ENCODE measurements at regions not wholly inside any gene's neighbourhood (a gene's known extent, or its start where the extent isn't known, plus 50 kb on each side); places are given as distances from the start of the nearest gene placed in this dataset.
"Not testable (repeated sequence)": the region's sequence is repeated elsewhere in the genome, so short reads cannot be mapped to it uniquely, and the experiment has no call there.

DNA sequence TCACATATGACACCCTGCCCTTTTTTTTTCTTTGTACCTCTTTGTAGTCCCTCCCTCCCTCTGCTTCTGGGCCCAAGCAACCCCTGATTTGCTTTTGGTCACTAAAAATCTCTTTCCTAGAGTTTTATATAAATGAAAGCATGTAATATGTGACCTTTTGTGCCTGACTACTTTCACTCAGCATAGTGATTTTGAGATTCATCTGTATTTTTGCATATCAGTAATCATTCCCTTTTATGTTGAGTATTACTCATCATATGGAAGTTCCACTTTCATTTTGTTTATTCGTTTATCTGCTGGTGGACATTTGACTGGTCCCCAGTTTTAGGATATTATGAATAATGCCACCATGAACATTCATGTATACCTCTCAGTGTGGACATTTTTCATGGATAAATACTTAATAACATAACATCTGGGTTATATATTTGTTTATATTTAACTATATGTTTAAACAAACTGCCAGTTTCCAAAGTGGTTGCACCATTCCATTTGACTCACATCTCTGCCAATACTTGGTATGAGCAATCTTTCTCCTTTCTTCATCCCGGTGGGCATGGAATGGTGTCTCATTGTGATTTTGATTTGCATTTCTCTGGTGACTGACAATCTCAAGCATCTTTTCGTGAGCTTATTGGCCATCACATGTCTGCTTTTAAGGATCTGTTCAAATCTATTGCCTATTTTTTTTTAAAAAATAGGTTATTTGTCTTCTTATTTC lies 115.7 kb upstream of the S1PR3 start:
- H3K4me3 Mint-ChIP-seq (ENCODE audit: low read depth) = no peak overlapping the region

DNA sequence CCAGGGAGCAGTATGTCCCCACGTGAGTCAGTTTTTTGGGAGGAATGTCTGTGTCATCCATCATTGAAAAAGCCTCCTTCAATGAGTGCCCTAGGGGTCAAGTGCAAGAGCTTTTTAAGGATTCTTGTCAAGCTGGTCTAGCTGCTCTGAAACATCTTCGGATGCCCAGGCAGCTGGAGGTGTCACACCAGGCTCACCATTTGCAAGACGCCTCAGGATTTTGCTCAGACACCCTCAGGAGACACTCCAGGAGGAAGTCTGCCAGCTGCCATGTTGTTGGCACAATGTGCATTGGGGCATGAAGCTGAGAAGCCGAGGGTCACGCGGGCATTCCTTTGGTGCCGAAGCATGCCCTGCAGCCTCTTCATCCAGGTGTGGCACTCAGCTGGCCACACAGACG lies 111.1 kb upstream of the S1PR3 start:
- Mint-ChIP-seq H3K27ac (no peak overlapping the region), H3K27me3 (ENCODE audit: low read depth) (peaks cover 23% of the 10 kb centered on the region), H3K4me3 (ENCODE audit: low read depth) (no peak overlapping the region), H3K9me3 (no peaks in the 10 kb centered on the region), H3K4me1 (ENCODE audit: low read depth) (peaks cover 7% of the 10 kb centered on the region), H3K36me3 (ENCODE audit: low read depth) (no peaks in the 10 kb centered on the region)
- no peak for DNase-seq (ENCODE audit: low spot score)
- intact Hi-C loops (cut with micrococcal nuclease) = no loop called here

More for the DNA sequence above, 115.7 kb upstream of the S1PR3 start:
- intact Hi-C loops (cut with micrococcal nuclease) = no loop called here
- DNase-seq (ENCODE audit: low spot score) = no peak
- H3K9me3 Mint-ChIP-seq = no peaks in the 10 kb centered on the region
- H3K4me1 Mint-ChIP-seq (ENCODE audit: low read depth) = peaks cover 4% of the 10 kb centered on the region
- no peaks in the 10 kb centered on the region for H3K36me3 Mint-ChIP-seq (ENCODE audit: low read depth)
- H3K27me3 Mint-ChIP-seq (ENCODE audit: low read depth) = peaks cover 18% of the 10 kb centered on the region
- H3K27ac Mint-ChIP-seq = no peak overlapping the region

DNA sequence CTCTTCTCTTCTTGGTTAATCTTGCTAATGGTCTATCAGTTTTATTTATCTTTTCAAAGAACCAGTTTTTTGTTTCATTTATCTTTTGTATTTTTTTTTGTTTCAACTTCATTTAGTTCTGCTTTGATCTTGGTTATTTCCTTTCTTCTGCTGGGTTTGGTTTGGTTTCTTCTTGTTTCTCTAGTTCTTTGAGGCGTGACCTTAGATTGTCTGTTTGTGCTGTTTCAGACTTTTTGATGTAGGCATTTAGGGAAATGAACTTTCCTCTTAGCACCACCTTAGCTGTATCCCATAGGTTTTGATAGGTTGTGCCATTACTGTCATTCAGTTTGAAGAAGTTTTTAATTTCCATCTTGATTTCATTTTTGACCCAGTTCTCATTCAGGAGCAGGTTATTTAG lies 107.0 kb upstream of the S1PR3 start:
- H3K4me3 Mint-ChIP-seq (ENCODE audit: low read depth); intact Hi-C loops (cut with micrococcal nuclease); DNase-seq (ENCODE audit: low spot score): not testable (repeated sequence)

DNA sequence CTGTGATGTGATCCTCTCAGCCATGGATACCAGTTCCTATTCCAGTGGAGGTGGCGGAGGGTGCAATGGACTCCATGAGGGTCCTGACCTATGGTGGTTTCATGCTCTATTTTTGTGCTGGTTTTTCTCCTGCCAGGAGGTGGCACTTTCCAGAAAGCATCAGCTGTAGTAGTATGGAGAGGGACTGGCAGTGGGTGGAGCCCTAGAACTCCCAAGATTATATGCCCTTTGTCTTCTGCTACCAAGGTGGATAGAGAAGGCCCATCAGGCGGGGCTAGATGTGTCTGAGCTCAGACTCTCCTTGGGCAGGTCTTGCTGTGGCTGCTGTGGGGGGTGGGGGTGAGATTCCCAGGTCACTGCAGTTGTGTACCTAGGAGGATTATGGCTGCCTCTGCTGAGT lies 104.5 kb upstream of the S1PR3 start:
- H3K27ac Mint-ChIP-seq; H3K9me3 Mint-ChIP-seq; H3K4me1 Mint-ChIP-seq (ENCODE audit: low read depth); H3K4me3 Mint-ChIP-seq (ENCODE audit: low read depth); DNase-seq (ENCODE audit: low spot score); intact Hi-C loops (cut with micrococcal nuclease); H3K36me3 Mint-ChIP-seq (ENCODE audit: low read depth): not testable (repeated sequence)
- peaks cover 30% of the 10 kb centered on the region for H3K27me3 Mint-ChIP-seq (ENCODE audit: low read depth)

More for the DNA sequence above, 107.0 kb upstream of the S1PR3 start:
- H3K27ac Mint-ChIP-seq; H3K4me1 Mint-ChIP-seq (ENCODE audit: low read depth); H3K9me3 Mint-ChIP-seq; H3K36me3 Mint-ChIP-seq (ENCODE audit: low read depth): not testable (repeated sequence)
- peaks cover 26% of the 10 kb centered on the region for H3K27me3 Mint-ChIP-seq (ENCODE audit: low read depth)

DNA sequence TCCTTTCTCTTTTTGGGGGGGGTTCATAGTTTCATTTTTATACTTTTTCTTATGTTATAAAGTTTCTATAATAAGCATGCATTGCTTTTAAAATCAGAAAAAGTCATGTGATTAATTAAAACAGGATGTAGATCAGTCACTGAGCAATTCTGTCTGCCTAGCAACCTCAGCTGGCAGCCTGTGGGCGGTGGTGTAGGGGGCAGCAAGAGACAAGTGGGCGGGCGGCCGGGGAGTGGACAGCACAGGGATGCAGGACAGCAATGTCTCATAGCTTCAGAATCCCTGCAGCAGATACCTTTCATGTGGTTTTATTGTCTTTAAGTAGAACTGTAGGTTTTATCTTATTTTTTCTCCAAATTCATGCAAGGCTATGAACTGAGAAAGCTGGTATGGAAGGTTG lies 101.9 kb upstream of the S1PR3 start:
- Mint-ChIP-seq H3K36me3 (ENCODE audit: low read depth) (no peaks in the 10 kb centered on the region), H3K9me3 (no peaks in the 10 kb centered on the region), H3K27me3 (ENCODE audit: low read depth) (peaks cover 27% of the 10 kb centered on the region), H3K27ac (no peak overlapping the region), H3K4me1 (ENCODE audit: low read depth) (peaks cover 5% of the 10 kb centered on the region), H3K4me3 (ENCODE audit: low read depth) (no peak overlapping the region)
- DNase-seq (ENCODE audit: low spot score) = no peak
- intact Hi-C loops (cut with micrococcal nuclease) = no loop called here

DNA sequence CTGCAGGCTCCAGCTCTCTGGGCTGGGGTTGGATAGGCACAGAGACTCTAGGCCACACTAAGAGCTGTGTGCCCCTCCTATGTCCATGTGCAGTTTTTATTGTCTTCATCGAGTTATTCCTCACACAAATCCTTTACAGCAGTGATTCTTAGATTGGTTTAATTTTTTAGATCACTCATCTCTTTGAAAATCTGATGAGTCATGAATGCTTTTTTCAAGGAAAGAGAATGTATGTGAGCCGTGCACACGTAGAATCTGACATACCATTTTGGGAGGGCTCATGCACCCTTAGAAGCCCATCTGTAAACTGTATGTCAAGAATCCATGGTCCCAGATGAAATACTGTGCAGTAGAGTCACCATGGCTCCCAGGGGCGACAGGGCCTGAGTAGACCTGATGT lies 100.7 kb upstream of the S1PR3 start:
- Mint-ChIP-seq H3K27me3 (ENCODE audit: low read depth) (peaks cover 26% of the 10 kb centered on the region), H3K4me1 (ENCODE audit: low read depth) (peaks cover 4% of the 10 kb centered on the region), H3K9me3 (no peaks in the 10 kb centered on the region), H3K27ac (no peak overlapping the region), H3K36me3 (ENCODE audit: low read depth) (no peaks in the 10 kb centered on the region), H3K4me3 (ENCODE audit: low read depth) (no peak overlapping the region)
- intact Hi-C loops (cut with micrococcal nuclease) = no loop called here
- DNase-seq (ENCODE audit: low spot score) = no peak

DNA sequence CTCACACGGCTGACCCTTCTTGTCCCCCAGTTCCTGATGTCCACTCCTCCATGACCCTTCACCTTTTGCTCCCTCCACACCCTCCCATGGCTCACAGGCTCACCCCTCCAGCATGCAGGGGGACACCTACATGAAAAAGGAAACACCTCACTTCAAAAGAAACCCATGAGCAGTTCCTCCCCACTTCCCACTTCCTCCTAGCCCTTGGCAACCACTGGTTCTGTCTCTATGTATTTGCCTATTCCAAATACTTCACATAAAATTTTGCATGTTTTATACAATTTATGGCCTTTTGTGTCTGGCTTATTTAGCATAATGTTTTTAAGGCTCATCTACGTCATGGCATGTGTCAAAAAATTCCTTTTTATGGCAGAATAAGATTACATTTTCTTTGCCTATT lies 100.2 kb upstream of the S1PR3 start:
- Mint-ChIP-seq H3K27me3 (ENCODE audit: low read depth) (peaks cover 24% of the 10 kb centered on the region), H3K4me1 (ENCODE audit: low read depth) (peaks cover 4% of the 10 kb centered on the region), H3K9me3 (no peaks in the 10 kb centered on the region), H3K27ac (no peak overlapping the region), H3K36me3 (ENCODE audit: low read depth) (no peaks in the 10 kb centered on the region), H3K4me3 (ENCODE audit: low read depth) (no peak overlapping the region)
- intact Hi-C loops (cut with micrococcal nuclease) = no loop called here
- no peak for DNase-seq (ENCODE audit: low spot score)

DNA sequence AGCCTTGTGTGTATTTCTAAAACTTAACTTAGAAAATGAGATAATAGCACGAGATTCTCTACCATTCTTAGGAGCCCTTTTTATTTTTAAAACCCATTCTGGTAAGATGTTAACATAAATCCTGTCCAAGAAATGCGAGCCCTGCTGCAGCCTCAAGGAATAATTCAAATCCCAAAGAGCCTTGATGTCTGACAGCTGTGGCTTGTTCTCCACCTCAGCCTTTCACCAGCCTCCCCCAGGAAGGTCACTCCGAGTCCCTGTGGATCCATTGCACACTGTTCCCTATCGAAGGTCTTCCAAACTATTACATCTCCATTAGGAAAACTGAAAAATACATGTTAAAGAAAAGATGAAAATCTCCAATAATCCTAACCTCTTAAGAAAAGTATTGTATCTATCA lies 98.5 kb upstream of the S1PR3 start:
- intact Hi-C loops (cut with micrococcal nuclease) = no loop called here
- H3K9me3 Mint-ChIP-seq = no peaks in the 10 kb centered on the region
- H3K36me3 Mint-ChIP-seq (ENCODE audit: low read depth) = no peaks in the 10 kb centered on the region

DNA sequence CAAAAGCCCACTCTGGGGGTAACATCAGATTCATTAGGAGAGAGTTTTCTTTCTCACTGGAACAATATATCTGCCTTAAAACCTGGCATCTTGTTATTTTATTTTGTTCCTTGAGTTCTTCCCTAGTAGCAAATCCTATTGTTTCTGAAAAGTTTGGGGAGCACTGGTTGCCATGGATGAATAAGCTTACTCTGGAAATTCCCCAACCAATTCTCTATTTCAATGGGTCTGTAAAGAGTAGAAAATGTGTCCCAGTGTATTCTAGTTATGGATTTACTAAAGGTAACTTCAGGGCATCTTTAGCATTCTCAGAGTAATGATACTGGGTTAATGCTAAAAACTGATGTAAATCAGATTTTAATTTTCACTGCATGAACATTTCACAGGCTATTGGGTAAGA lies 94.2 kb upstream of the S1PR3 start:
- intact Hi-C loops (cut with micrococcal nuclease) = no loop called here
- Mint-ChIP-seq H3K27me3 (ENCODE audit: low read depth) (peaks cover 52% of the 10 kb centered on the region), H3K9me3 (no peaks in the 10 kb centered on the region), H3K27ac (no peak overlapping the region), H3K4me1 (ENCODE audit: low read depth) (no peaks in the 10 kb centered on the region), H3K4me3 (ENCODE audit: low read depth) (no peak overlapping the region), H3K36me3 (ENCODE audit: low read depth) (no peaks in the 10 kb centered on the region)
- DNase-seq (ENCODE audit: low spot score) = no peak

More for the DNA sequence above, 98.5 kb upstream of the S1PR3 start:
- DNase-seq (ENCODE audit: low spot score) = no peak
- Mint-ChIP-seq H3K4me1 (ENCODE audit: low read depth) (peaks cover 4% of the 10 kb centered on the region), H3K27ac (no peak overlapping the region), H3K4me3 (ENCODE audit: low read depth) (no peak overlapping the region), H3K27me3 (ENCODE audit: low read depth) (peaks cover 28% of the 10 kb centered on the region)

DNA sequence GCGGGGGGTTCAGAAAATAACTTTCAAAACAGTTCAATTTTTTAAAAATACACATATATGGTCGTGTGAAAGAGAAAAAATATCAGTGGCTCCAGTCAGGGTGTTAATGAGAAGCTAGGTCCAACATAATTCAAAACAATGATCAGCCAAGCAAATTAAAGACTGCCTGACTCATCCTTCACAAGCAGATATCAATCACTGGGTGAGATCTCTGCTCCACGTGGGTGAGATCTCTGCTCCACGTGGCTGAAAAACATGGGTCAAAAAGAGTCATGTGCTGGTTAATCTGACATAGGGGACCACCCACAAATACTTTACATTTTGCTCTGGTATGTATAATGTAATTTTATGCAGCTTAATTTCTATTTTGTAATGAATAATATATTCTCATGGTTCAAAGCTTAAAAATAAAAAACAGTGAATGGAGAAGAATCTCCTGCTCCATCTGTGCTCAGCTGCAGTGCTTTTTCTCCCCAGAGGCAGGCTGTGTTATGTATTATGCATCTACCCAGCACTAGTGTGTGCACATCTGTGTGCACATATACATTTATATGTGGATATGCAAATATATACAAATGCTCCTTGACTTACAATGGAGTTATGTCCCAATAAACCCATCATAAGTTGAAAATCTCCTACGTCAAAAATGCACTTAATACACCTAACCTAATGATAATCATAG lies 93.1 kb upstream of the S1PR3 start:
- no peak overlapping the region for H3K4me3 Mint-ChIP-seq (ENCODE audit: low read depth)
- peaks cover 57% of the 10 kb centered on the region for H3K27me3 Mint-ChIP-seq (ENCODE audit: low read depth)
- no peak for DNase-seq (ENCODE audit: low spot score)
- intact Hi-C loops (cut with micrococcal nuclease) = no loop called here
- no peaks in the 10 kb centered on the region for H3K9me3 Mint-ChIP-seq
- H3K27ac Mint-ChIP-seq = no peak overlapping the region
- H3K36me3 Mint-ChIP-seq (ENCODE audit: low read depth) = no peaks in the 10 kb centered on the region
- H3K4me1 Mint-ChIP-seq (ENCODE audit: low read depth) = no peaks in the 10 kb centered on the region

DNA sequence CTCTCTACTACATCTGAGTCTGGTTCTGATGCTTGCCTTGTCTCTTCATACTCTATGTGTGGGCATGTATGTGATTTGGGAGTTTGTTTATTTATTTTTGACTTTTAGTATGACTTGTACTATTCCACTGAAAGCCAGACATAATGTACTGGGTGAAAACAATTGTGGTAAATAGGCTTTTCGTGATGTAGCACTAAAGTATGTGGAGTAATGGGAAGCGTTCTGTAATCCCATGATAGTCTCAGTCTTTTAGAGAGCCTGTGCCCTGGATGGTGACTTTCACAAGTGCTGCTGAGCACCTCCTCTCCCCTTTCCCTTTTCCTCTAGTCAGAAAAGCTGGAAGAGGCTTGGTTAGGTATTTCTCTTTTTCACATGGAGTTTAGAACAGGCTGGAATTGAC lies 85.8 kb upstream of the S1PR3 start:
- intact Hi-C loops (cut with micrococcal nuclease) = no loop called here
- Mint-ChIP-seq H3K9me3 (no peaks in the 10 kb centered on the region), H3K27ac (no peak overlapping the region), H3K4me3 (ENCODE audit: low read depth) (no peak overlapping the region), H3K4me1 (ENCODE audit: low read depth) (no peaks in the 10 kb centered on the region), H3K36me3 (ENCODE audit: low read depth) (no peaks in the 10 kb centered on the region), H3K27me3 (ENCODE audit: low read depth) (peaks cover 54% of the 10 kb centered on the region)
- DNase-seq (ENCODE audit: low spot score) = no peak

DNA sequence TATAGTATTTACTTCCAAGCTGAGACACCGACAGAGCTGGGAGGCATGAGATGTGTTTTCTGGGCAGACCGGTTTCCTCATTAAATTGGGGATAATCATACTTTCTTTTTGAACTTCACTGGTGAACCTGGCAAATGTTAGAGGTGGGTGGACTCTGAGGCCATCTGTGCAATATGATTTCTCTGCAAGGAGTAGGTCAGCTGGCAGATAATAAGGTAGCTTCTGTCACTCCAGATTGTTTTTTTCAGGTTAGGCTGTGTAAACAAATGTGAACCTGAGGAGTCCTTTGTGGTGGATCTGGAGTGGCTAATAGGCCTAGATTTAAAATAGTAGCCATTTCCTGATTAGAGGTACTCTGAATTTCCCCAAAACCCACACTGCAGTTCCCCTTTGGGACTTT lies 75.4 kb upstream of the S1PR3 start:
- no peak for DNase-seq (ENCODE audit: low spot score)
- H3K9me3 Mint-ChIP-seq = peaks cover 28% of the 10 kb centered on the region
- H3K4me3 Mint-ChIP-seq (ENCODE audit: low read depth) = no peak overlapping the region
- H3K27ac Mint-ChIP-seq = no peak overlapping the region
- H3K4me1 Mint-ChIP-seq (ENCODE audit: low read depth) = no peaks in the 10 kb centered on the region
- peaks cover 31% of the 10 kb centered on the region for H3K27me3 Mint-ChIP-seq (ENCODE audit: low read depth)
- peaks cover 8% of the 10 kb centered on the region for H3K36me3 Mint-ChIP-seq (ENCODE audit: low read depth)
- intact Hi-C loops (cut with micrococcal nuclease) = no loop called here

DNA sequence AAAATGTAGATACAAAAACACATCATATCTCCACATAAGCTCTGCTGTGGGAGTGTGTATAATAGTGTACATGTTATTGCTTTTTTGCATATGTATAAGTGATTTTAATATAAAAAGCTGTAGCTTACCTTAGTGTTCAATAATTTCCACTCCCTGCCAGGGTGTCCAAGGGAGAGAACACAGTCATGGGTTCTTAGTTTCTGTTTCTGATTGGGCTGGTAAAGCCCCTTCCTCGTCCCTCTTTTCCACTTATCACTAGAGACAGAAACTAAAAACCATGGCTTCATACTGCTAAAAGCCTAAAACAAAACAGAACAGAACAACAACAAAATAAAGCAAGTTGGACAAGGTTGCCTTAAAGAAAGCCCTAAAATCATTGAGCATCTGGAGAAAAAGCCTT lies 74.4 kb upstream of the S1PR3 start:
- no peak overlapping the region for H3K27ac Mint-ChIP-seq
- DNase-seq (ENCODE audit: low spot score) = no peak
- H3K27me3 Mint-ChIP-seq (ENCODE audit: low read depth) = peaks cover 30% of the 10 kb centered on the region
- intact Hi-C loops (cut with micrococcal nuclease) = no loop called here
- H3K4me3 Mint-ChIP-seq (ENCODE audit: low read depth) = no peak overlapping the region
- peaks cover 28% of the 10 kb centered on the region for H3K9me3 Mint-ChIP-seq
- H3K36me3 Mint-ChIP-seq (ENCODE audit: low read depth) = peaks cover 8% of the 10 kb centered on the region
- peaks cover 4% of the 10 kb centered on the region for H3K4me1 Mint-ChIP-seq (ENCODE audit: low read depth)
